Stimulated activated CD8-positive, alpha-beta memory T cell treated with anti-CD3 and anti-CD28 coated beads, Interleukin-4, amount 100 ng/mL, for 1 hour (primary cell): ENCODE measurements at regions not wholly inside any gene's neighbourhood (a gene's known extent, or its start where the extent isn't known, plus 50 kb on each side); places are given as distances from the start of the nearest gene placed in this dataset.

ENCODE experiments used
- DNase-seq, 2 donors: peaks; one replicate each; pipeline ENCODE4 v3.0.0-alpha.2; 2020; ENCODE audit warnings: low read depth in 2 of 2, low spot score in 1 of 2

- DNase-seq = no peak
Observed at GRCh38 chr18:43570593-43570992, 293.3 kb upstream of the SYT4 start.

GRCh38 chr18:43571078-43571689 lies 293.9 kb upstream of the SYT4 start:
- no peak for DNase-seq

- DNase-seq = no peak
Observed at GRCh38 chr18:43572163-43572562, 294.9 kb upstream of the SYT4 start.

- DNase-seq = no peak
Observed at GRCh38 chr18:43574974-43575373, 297.7 kb upstream of the SYT4 start.

GRCh38 chr18:43578211-43578610 lies 300.9 kb upstream of the SYT4 start:
- DNase-seq = no peak

GRCh38 chr18:43578706-43579105 lies 301.4 kb upstream of the SYT4 start:
- no peak for DNase-seq

- no peak for DNase-seq
Observed at GRCh38 chr18:43581936-43582519, 304.7 kb upstream of the SYT4 start.

GRCh38 chr18:43587538-43588153 lies 310.4 kb upstream of the SYT4 start:
- no peak for DNase-seq

GRCh38 chr18:43588838-43589237 lies 311.5 kb upstream of the SYT4 start:
- no peak for DNase-seq

- no peak for DNase-seq
Observed at GRCh38 chr18:43589611-43590151, 312.4 kb upstream of the SYT4 start.

- no peak for DNase-seq
Observed at GRCh38 chr18:43590182-43590903, 313.1 kb upstream of the SYT4 start.

- DNase-seq = no peak
Observed at GRCh38 chr18:43592269-43592668, 315.0 kb upstream of the SYT4 start.

GRCh38 chr18:43596105-43596712 lies 318.9 kb upstream of the SYT4 start:
- no peak for DNase-seq

GRCh38 chr18:43601432-43601831 lies 324.1 kb upstream of the SYT4 start:
- no peak for DNase-seq

GRCh38 chr18:43605224-43605623 lies 327.9 kb upstream of the SYT4 start:
- DNase-seq = no peak

GRCh38 chr18:43606795-43607194 lies 329.5 kb upstream of the SYT4 start:
- DNase-seq = no peak

- no peak for DNase-seq
Observed at GRCh38 chr18:43620936-43621335, 343.6 kb upstream of the SYT4 start.

- no peak for DNase-seq
Observed at GRCh38 chr18:43622024-43622423, 344.7 kb upstream of the SYT4 start.

GRCh38 chr18:43625582-43625981 lies 348.3 kb upstream of the SYT4 start:
- DNase-seq = no peak

- no peak for DNase-seq
Observed at GRCh38 chr18:43627848-43628530, 350.7 kb upstream of the SYT4 start.

- DNase-seq = no peak
Observed at GRCh38 chr18:43634994-43635393, 357.7 kb upstream of the SYT4 start.
